RCC 7860 (cell line): ENCODE measurements at regions not wholly inside any gene's neighbourhood (a gene's known extent, or its start where the extent isn't known, plus 50 kb on each side); places are given as distances from the start of the nearest gene placed in this dataset.
"Not testable (repeated sequence)": the region's sequence is repeated elsewhere in the genome, so short reads cannot be mapped to it uniquely, and the experiment has no call there.

Experiments used
- DNase-seq: peaks from one replicate; pipeline ENCODE4 v3.0.0-alpha.2; 2015; ENCODE audit warnings: low spot score
- FAIRE-seq: peaks from 2 replicates; lab custom pipeline; 2012; peaks lifted over from hg19 to GRCh38; lab: Jason Lieb, UNC

DNA sequence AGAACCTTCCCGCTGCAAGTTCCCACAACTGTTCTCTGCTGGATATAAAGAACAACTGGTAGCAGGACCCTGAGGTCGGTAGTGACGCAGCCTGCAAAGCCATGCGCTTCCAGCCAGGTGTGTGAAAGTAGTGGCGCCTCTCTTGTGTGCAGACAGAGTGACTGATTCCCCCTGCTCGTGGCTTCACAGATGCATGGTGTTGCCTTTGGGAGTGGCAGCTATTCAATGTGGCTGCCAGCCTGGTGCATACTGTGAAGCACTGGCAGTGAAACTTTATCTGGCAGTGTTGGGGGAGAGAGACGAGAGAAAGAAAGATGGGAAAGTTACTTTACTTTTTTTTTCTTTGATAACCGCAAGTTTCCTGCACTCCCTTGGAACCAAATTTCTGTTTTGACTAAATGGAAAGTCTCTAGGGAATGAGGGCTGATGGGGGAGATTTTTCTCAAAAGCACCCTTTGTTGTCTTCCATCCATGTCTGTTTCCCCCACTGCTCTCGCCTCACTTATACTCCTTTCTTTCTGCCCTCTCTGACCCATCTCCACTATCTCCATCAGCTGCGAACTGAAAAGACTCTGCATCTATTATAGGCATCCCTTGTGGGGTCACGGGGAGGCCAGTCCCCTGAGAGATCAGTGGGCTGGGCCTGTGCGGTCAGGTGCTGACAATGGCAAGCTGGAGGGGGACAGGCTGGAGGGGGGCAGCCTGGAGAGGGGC is 90.0 kb upstream of the TNP1 start:
- FAIRE-seq: no peak
- DNase-seq: no peak

DNA sequence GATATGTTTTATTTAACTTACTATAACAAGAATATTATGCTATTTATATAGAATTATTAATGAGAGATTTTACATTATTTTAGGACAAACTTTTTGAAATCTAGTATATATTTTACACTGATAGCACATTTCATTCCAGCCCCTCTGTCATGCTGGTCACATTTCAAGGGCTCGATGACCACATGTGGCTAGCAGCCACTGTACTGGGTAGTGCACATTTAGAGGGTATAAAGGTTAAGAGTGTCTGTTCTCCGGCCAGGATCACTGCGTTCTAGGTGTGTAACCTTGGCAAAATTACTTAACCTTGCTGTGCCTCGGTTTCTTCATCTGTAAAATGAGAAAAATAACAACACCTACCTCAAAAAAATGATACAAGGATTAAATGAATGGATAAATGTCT is 87.2 kb upstream of the TNP1 start:
- FAIRE-seq: no peak

DNA sequence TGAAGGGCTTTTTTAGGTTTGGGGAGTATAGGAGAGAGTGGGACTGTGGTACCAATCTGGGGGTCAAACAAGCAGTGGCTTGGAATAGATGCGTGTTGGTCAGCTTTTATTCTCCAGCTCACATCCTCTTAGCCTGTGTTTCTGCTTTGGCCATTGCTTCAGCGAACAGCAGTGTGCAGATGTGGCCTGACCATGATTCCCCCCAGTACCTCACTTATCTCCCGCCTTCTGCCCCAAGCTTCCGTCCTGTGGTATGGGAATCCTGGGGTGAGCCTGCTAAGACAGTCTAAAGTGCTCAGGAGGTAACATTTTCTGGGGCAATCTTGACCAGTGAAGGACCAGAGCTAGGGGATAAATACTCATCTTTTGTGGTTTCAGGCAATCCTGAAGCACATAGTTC is 84.9 kb upstream of the TNP1 start:
- FAIRE-seq (no peak), DNase-seq (no peak)

More for the DNA sequence above, 87.2 kb upstream of the TNP1 start:
- DNase-seq: no peak

DNA sequence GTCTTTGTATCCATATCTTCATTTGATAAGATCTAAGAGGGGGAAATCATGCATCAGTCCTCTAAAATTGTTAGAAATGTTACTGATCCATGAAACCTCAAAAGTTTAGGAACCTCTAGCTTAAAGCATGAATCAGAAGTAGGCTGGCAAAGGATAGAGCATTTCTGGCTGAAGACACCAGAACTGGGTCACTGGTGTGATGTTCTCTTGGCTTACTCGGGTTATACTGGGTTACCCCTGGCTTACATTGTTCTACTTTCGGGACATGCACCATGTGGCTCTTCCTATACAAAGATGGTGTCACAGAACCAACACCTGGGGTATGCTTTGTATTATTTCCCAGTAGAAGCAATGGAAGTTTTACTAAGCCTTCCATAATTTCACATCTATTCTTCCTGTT is 83.2 kb upstream of the TNP1 start:
- FAIRE-seq: no peak
- DNase-seq: no peak

DNA sequence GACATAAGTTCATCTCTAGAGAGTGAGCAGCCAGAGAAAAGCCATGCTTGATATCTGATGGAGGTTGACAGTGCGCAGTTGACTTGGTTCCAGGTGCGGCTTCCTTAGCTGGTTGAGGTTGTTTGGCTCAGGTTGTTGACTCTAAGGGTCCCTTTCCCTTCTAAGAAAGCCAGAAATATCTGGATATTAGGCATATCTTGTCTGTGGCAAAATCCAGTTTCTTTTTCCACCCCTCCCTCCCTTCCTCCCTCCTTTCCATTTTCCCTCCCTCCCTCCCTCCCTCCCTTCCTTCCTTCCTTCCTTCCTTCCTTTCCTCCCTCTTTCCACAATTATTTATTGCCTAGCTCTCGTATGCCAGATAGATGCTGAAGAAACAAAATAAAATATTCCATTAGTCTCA is 82.6 kb upstream of the TNP1 start:
- DNase-seq (no peak), FAIRE-seq (no peak)

DNA sequence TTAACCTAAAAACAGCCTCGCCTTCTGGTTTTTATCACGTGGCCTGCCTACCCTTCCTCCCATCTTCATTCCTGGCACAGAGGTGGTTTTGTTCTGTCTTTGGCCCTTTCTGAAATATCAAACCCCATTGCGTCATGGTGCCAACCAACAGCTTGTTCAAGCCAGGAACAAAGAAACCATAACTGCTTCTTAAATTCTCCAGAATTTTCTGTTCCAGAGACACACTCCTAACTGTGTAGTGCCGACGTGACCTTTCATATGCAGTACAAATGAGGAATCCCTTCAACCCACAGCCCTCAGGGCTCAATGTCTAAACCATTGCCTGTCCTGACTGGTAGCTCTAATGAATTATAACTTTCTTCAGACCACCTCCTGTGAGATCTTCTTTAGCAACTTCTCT is 82.2 kb upstream of the TNP1 start:
- FAIRE-seq (no peak), DNase-seq (no peak)

DNA sequence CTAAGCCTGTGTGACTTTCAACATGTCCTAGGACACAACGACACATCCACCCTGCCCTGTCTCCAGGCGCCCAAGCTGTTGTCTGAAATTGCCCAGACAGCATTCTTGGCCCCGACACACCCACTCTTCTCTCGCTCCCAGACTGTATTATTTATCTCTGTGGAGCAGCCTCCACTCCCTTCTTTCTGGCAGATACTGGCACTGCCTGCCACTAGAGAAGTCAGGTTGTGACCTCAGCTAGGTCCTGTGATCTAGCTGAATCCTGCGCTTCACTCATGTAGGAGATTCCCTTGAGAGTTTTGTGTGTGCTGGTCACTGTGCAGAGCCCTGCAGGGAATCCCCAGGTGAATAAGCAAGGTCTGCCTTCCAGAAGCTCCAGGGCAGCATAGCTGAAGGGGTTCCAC is 77.1 kb upstream of the TNP1 start:
- no peak for FAIRE-seq
- no peak for DNase-seq

DNA sequence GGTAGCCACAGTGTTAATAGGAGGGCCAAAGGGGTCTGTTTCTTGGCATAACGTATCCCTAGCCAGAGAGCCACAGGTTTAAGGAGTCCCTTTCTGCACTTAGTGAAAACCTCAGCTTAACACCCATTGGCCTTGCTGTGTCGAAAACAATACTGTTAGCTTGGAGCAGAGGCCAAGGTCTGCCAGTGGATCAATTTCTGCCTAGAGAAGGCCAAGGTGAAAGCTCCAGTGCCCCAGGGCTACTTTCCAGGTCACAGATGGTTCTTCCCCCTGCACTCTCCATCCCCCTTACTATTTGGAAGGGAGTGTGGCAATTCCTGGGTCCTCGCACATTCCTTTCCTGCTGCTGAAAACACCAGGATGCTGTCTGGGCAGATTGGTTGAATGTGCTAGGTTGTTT is 74.8 kb upstream of the TNP1 start:
- DNase-seq: no peak
- no peak for FAIRE-seq

DNA sequence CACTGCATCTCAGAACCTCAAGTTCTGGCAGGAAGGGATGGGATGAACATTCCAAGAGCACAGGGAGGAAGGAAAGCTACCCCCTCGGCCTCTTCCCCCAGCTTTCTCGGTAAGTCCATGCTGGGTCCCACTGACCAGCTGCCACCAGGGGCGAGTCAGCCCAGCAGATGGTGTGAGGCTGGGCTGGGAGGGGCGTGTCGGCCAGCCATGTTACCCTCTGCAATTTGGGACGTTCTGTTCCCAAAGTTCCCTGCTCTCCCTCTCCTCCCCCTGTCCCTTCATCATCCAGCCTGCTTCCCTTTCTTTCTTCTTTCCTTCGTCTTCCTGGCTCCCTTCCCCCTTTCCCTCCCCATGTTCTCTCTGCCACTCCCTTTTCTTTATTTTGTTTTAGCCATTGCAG is 74.3 kb upstream of the TNP1 start:
- no peak for FAIRE-seq
- no peak for DNase-seq

DNA sequence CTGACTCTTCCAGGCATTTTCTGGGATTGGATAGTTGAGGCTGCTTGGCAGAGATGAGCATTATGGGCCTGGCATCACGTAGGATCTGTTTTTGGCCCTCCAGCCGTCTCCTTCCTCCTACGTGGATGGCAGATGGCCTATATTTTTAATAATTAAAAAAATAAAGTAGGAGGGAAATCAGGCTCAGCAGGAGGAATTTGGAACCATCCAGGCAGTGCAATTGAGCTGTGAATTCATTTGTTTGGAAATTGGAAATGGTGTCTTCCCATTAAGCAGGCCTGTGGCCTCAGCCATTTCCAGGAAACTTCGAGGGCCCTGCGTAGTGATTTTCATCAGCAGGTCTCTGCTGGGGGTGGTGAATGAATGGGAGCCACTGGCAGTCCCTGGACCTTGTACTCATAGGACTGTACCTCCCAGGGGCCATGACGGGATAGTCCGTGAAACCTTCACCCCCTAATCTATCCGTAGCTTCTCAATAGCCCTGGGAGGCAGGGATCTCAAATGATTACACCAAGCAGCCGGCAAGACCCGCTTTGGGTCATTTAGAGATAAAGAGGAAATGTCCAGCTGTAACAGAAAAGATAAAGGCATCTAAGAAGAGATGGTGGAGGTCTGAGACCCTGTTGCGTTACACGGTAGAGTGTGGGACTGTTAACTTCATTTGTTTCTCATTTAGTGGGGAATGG is 73.1 kb upstream of the TNP1 start:
- DNase-seq (no peak), FAIRE-seq (no peak)

DNA sequence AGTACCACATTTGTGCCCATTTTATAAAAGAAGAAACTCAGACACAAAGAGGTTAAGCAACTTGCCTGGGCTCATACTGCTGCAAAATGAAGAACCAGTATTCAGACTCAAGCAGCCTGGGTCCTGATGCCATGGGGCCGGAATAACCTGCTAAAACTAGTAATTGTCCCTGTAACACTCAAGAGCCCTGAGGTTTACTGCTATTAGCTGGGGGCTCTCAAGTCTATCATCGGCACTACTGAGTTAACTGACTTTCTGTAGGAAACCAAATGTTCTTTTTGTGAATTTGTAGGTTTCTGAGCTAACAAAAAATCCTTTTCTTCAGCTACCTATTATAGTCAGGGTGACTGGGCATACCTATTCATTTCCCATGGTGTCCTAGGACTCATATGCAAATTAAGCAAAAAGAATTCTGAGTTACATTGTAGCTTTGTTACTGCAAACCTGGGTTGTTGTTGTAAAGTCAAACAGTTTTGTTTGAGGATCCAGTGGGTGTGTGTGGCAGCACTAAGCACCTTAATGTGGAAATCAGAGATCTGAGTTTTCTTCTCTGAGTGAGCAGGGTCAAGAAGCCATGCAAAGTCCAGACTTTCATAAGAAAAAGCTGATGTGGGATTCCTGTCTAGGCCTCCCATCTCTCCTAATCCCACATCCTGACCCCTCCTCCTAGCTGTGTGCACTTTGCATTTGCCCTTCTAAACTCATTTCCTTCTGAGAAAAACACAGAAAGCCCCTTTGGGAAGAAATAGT is 72.4 kb upstream of the TNP1 start:
- FAIRE-seq (no peak), DNase-seq (no peak)

DNA sequence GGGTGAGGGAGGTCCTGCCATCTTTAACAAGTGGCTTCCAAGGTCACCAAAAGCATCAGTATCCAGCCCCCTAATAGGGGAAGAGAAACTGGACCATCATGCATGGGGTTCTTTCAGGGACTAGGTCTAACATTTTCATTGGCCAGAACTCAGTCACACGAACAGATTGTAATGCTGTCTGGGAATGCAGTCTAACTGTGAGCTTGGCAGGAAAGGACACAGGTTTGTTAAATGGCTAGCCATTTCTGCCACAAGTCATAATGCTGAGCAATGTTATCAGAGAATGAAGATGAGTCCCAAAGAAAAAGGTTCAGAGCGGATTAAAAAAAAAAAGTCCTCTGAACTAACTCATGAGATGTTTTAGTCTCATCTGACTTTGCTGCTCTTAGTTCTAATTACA is 70.9 kb upstream of the TNP1 start:
- FAIRE-seq (no peak), DNase-seq (no peak)

DNA sequence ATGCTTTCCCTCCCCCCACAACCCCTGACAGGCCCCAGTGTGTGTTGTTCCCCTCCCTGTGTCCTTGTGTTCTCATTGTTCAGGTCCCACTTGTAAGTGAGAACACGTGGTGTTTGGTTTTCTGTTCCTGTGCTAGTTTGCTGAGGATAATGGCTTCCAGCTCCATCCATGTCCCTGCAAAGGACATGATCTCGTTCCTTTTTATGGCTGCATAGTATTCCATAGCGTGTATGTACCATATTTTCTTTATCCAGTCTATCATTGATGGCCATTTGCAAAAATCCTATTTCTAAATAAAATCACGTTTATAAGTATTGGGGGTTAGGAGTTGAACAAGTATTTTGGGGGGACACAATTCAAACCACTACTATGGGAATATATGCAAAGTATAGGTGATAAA is 69.5 kb upstream of the TNP1 start:
- not testable (repeated sequence) for DNase-seq, FAIRE-seq

DNA sequence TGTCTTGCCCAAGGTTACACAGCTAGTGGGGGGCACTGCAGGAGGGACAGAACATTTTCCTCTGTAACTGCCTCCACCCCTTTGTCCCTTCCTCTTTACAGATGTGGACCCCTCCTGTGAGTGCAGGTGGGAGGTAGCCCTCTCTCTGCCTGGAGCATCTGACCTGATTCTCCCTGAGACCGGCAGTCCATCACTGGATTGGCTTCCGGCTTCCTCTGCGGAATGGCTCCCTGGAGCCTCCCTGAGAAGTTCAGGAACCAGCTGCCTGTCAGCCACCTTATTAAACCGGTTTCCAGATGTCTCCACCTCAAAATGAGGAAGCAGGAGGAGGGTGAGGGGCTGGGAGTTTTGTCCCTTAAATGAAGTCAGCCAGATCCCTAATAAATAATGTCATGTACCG is 67.3 kb upstream of the TNP1 start:
- no peak for FAIRE-seq
- no peak for DNase-seq

DNA sequence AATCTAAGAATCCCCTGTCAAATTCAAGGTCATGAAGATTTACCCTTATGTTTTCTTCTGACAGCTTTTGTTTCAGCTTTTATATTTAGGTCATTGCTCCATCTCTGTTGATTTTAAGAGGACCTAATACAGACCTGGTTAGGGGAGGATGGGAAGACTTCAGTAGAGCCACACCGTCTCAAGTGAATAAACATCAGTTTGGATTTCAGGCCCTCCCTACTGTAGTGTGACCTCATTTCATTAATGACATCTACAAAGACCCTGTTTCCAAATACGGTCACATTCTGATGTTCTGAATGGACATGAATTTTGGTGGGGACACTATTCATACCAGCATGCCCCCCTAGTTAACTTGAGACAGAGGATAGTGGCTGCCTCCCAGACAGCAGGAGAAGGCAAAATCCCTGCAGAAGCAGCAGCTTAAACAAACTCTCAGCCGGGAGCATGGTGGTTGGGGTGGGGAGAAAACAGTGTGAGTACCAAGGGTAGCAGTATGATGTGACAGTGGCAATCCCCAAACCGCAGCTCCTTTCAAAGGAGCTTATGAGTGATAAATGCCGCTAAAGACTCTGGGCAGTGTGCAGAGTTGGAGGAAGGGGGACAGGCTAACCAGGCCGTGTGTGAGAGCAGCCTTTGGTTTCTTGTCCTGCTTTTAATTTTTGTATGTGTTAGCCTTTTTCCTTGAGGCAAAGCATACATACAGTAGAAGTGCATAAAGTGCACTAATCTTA is 65.9 kb upstream of the TNP1 start:
- DNase-seq (no peak), FAIRE-seq (no peak)

DNA sequence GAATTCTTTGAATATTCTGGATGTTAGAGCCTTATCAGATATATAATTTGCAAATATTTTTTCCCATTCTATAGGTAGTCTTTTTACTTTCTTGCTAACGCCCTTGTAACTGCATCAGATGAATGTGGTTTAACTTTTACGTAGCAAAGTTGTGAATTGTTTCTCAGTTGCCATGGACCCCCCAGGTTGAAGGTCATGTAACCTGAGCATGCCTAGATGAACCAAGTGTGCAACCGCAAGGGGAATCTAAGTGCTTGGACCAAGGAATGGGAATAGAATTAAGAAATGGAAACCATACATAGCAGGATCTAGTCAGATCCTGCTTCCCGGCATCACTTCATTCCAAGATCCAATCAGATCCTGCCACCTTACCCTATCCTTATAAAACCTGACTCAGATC is 65.1 kb upstream of the TNP1 start:
- no peak for FAIRE-seq
- DNase-seq: no peak

DNA sequence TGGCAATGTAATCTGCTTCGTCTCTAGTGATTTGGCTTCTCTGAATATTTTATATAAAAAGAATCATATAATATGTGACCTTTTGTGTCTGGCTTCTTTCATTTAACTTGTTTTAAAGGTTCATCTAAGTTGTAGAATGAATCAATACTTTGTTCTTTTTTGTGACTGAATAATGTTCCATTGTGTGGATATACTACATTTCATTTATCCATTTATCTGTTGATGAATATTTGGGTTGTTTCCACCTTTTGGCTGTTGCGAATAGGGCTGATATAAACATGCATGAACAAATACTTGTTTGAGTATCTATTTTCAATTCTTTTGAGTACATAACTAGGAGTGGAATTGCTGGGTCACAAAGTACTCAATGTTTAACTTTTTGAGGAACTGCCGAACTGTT is 63.8 kb upstream of the TNP1 start:
- FAIRE-seq (no peak), DNase-seq (no peak)

DNA sequence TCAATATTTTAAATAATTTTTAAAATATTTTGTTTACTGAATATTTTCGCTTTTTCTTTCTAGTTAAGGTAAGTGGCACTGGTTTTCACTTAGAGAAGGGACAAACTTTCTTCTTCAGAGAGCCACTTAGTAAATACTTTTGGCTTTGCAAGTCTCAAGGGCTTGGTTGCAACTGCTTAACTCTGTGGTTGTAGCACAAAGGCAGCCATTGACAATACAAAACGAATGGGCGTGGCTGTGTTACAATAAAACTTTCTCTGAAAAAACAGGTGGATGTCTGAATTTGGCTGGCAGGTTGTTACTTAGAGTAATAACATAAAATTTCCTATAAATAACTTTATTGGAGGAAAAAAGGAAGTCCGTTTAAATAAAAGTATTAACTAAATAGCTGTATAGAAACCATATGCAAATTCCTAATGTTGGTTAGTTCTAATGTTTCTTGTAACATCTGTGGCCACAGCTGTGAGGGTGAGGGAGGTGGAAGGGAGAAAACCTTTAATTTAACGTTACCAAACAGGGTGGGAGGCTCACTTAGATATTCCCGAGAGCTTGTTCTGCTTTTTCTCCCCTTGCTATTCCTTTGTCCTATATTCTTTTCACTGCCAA is 62.4 kb upstream of the TNP1 start:
- no peak for FAIRE-seq
- no peak for DNase-seq

DNA sequence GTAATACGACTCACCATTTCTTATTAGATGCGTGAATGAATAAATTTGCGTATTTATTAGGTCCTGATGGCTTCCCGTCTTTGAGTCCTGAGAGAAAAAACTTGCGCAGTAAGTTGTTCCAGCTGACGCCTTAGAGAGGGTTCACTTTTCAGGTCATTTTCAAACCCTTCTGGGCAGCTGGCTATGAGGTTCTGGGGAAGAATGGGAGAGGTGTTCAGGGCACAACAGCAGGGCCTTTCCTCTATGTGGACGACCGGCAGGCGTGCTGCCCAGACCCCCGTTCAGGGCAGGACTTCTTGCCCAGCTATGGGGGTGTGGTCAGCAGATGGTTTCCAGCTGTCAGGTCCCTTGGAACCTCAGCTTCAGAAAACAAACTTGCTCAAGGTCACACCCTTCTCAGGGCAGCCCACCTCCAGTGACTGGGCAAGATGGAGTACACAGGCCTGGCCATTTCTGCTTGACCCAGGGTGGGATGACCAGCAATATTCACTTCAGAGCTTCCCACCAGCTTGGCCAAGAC is 61.1 kb upstream of the TNP1 start:
- no peak for FAIRE-seq
- no peak for DNase-seq

DNA sequence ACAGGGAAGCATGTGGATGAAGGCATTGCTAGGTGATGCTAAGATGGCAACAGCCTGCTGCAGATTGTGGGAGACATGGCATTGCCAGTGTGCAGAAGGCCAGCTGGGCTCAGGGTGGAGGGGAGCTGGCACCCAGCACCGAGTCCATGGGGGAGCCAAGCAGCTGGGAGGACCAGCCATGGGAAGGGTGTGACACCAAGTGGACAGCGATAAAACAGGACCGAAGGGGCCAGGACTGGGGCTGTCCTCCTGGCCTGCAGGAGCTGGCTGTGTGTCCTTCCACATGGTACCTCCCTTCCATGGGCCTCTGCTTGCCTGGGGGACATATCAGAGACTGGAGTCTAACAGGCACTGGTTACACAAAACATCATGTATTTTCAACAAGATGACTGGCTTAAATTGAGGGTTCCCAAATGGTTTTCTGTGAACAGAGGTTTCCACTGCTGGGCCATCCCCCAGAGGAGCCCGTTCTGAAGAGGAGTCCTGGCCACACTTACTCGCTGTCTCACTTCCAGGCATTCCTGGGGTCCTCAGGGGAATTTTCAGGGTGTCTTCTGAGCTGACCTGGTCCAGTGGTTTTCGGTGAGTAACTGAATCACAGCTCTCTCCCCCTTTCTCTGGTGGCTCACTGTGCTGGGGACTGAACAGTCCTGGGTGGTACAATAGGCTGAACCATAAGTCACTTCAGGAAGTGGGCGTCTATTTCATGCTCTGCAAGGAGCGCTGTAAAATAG is 60.4 kb upstream of the TNP1 start:
- FAIRE-seq: no peak

More for the DNA sequence above, 60.4 kb upstream of the TNP1 start:
- DNase-seq: no peak
